Common myeloid progenitor, CD34-positive (primary cell): ENCODE measurements at regions not wholly inside any gene's neighbourhood (a gene's known extent, or its start where the extent isn't known, plus 50 kb on each side); places are given as distances from the start of the nearest gene placed in this dataset.

Source experiments
- CTCF ChIA-PET: fragments of 350-600 bp; sonication (Branson Sonifier 250); formaldehyde crosslinking; loops from one replicate; lab custom pipeline; 2021; ENCODE audit warnings: antibody characterized with exemption; lab: Charles Lee
- POLR2A ChIA-PET: fragments of 350-600 bp; sonication (Branson Sonifier 250); formaldehyde crosslinking; loops from one replicate; lab custom pipeline; 2021; ENCODE audit warnings: antibody characterized with exemption; lab: Charles Lee
- DNase-seq, 3 donors: peaks; one replicate each; pipeline versions ENCODE4 v3.0.0 to v3.0.0-alpha.2; 2013
- H3K27ac ChIP-seq, 2 experiments: 1 replicate in 1 of 2; 2 replicates in 1 of 2; pipeline ENCODE4 v1.7.0; 2013; ENCODE audit warnings: inconsistent platforms in 2 of 2, low read length in 2 of 2, mild to moderate bottlenecking in 2 of 2, low read depth in 1 of 2, moderate library complexity in 1 of 2; ENCODE audit not compliant: severe bottlenecking in 2 of 2, insufficient read depth in 1 of 2, poor library complexity in 1 of 2
- H3K27me3 ChIP-seq, 5 experiments: replicated peaks in 2 of 5; 1 replicate in 3 of 5; 2 replicates in 2 of 5; pipeline versions ENCODE4 v1.6.1 to v1.7.0; 2013; ENCODE audit warnings: low read length in 4 of 5, mild to moderate bottlenecking in 2 of 5, moderate library complexity in 2 of 5, inconsistent platforms in 1 of 5; ENCODE audit not compliant: insufficient read depth in 5 of 5, control insufficient read depth in 4 of 5
- H3K36me3 ChIP-seq, 4 experiments: 1 replicate in 2 of 4; 2 replicates in 2 of 4; pipeline versions ENCODE4 v1.6.1 to v1.7.0; 2013; ENCODE audit warnings: low read length in 3 of 4, control low read depth in 1 of 4, mild to moderate bottlenecking in 1 of 4; ENCODE audit not compliant: control insufficient read depth in 4 of 4, insufficient read depth in 4 of 4
- H3K4me1 ChIP-seq, 4 experiments: 1 replicate in 3 of 4; 2 replicates in 1 of 4; pipeline versions ENCODE4 v1.6.1 to v1.7.1; 2013; ENCODE audit warnings: low read length in 3 of 4, mild to moderate bottlenecking in 3 of 4, control low read depth in 1 of 4, inconsistent platforms in 1 of 4, moderate library complexity in 1 of 4; ENCODE audit not compliant: control insufficient read depth in 4 of 4, insufficient read depth in 4 of 4; ENCODE audit errors: control extremely low read depth in 1 of 4
- H3K4me3 ChIP-seq, 7 experiments: 1 replicate in 4 of 7; 2 replicates in 3 of 7; pipeline versions ENCODE4 v1.5.1 to v1.7.0; 2013; ENCODE audit warnings: mild to moderate bottlenecking in 7 of 7, low read length in 6 of 7, moderate library complexity in 6 of 7, inconsistent platforms in 2 of 7, low read depth in 2 of 7, control low read depth in 1 of 7; ENCODE audit not compliant: insufficient read depth in 4 of 7, control insufficient read depth in 1 of 7; ENCODE audit errors: extremely low read depth in 1 of 7
- H3K9me3 ChIP-seq, 5 experiments: 1 replicate in 4 of 5; 2 replicates in 1 of 5; pipeline versions ENCODE4 v1.6.1 to v1.7.1; 2013; ENCODE audit warnings: low read length in 4 of 5, mild to moderate bottlenecking in 2 of 5, inconsistent platforms in 1 of 5, low read depth in 1 of 5, moderate library complexity in 1 of 5; ENCODE audit not compliant: control insufficient read depth in 4 of 5, insufficient read depth in 2 of 5; ENCODE audit errors: control extremely low read depth in 1 of 5
- WGBS: methylation state at CpG from one replicate; pipeline ENCODE4 v1.1.5; 2013; ENCODE audit not compliant: insufficient coverage; 5-methylcytosine and 5-hydroxymethylcytosine counted together

- POLR2A ChIA-PET, result no interaction called here
- no peak for DNase-seq
- Histone ChIP-seq H3K27me3 (no peaks in the 10 kb centered on the region), H3K27ac (no peak overlapping the region), H3K4me1 (peaks cover 0 to 8% (median 7%) of the 10 kb centered on the region in 4 experiments), H3K9me3 (no peaks in the 10 kb centered on the region), H3K36me3 (no peaks in the 10 kb centered on the region), H3K4me3 (no peak overlapping the region)
- 96% methylated on average over 5 of the region's 5 CpGs for WGBS
- CTCF ChIA-PET, result no interaction called here
Measured at GRCh38 chr1:82220754-82221153, 420.0 kb downstream of the ADGRL2 start.

DNA sequence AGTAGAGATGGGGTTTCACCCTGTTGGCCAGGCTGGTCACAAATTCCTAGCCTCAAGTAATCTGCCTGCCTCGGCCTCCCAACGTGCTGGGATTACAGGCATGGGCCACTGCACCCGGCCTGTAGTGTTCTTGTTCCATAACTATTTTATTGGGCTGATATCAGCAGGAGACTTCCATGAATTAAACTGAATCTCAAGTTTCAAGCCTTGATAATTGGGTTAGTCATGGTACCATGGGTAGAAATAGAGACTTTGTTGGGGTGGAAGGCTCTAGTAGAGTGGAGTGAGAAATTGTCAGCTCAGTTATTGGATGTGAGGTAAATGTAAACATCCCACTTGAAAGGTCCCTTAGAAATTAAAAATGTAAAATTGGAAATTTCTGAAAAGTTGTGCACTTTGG, 419.1 kb downstream of the ADGRL2 start:
- no peak for DNase-seq
- H3K9me3 ChIP-seq, result no peaks in the 10 kb centered on the region
- H3K27ac ChIP-seq, result no peak overlapping the region
- ChIA-PET CTCF (no interaction called here), POLR2A (no interaction called here)
- H3K4me3 ChIP-seq, result no peak overlapping the region
- no peaks in the 10 kb centered on the region for H3K36me3 ChIP-seq
- H3K4me1 ChIP-seq, result no peaks in the 10 kb centered on the region
- 100% methylated on average over 3 of the region's 3 CpGs for WGBS
- H3K27me3 ChIP-seq, result no peaks in the 10 kb centered on the region

DNA sequence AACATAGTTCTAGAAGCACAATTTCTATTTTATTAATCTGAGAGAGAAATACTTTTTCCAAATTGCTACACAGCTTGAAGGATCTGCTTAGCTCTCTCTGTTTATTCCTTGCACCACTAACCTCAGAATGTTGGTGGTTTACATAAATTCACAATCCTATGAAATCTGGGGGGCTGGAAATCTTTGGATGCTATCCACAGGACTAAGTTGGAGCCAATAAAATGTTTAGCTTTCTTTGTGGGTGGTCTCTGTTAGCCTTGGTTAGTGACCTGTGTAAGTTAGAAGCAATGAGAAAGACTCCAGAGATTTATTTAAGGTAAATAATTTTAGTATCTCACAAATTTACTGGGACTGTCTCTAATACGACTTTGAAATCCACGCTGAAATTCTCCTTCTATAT, 418.1 kb downstream of the ADGRL2 start:
- Histone ChIP-seq H3K27me3 (no peaks in the 10 kb centered on the region), H3K27ac (no peak overlapping the region), H3K4me1 (no peaks in the 10 kb centered on the region), H3K9me3 (no peaks in the 10 kb centered on the region), H3K36me3 (no peaks in the 10 kb centered on the region), H3K4me3 (no peak overlapping the region)
- CTCF ChIA-PET, result interaction anchor here (0.9 kb wide), 1 partner anchor 223 kb away, joined by 4 read pairs; no protein-coding TSS in a partner anchor
- no peak for DNase-seq
- POLR2A ChIA-PET, result no interaction called here
- 100% methylated on average over 2 of the region's 2 CpGs for WGBS

- H3K36me3 ChIP-seq, result no peaks in the 10 kb centered on the region
- ChIA-PET CTCF (no interaction called here), POLR2A (no interaction called here)
- no peaks in the 10 kb centered on the region for H3K27me3 ChIP-seq
- H3K9me3 ChIP-seq, result no peaks in the 10 kb centered on the region
- H3K4me3 ChIP-seq, result no peak overlapping the region
- whole genome bisulfite sequencing, result no CpG with 5 or more reads among the region's 2 CpGs
- DNase-seq, result no peak
- H3K27ac ChIP-seq, result no peak overlapping the region
- no peaks in the 10 kb centered on the region for H3K4me1 ChIP-seq
Measured at GRCh38 chr1:82215853-82216175, 415.1 kb downstream of the ADGRL2 start.

GRCh38 chr1:82215056-82215852, 414.5 kb downstream of the ADGRL2 start:
- Histone ChIP-seq H3K27me3 (no peaks in the 10 kb centered on the region), H3K36me3 (no peaks in the 10 kb centered on the region), H3K27ac (no peak overlapping the region), H3K4me3 (no peak overlapping the region), H3K9me3 (no peaks in the 10 kb centered on the region), H3K4me1 (no peaks in the 10 kb centered on the region)
- no peak for DNase-seq
- ChIA-PET CTCF (no interaction called here), POLR2A (no interaction called here)
- 97% methylated on average over 9 of the region's 11 CpGs for WGBS

DNA sequence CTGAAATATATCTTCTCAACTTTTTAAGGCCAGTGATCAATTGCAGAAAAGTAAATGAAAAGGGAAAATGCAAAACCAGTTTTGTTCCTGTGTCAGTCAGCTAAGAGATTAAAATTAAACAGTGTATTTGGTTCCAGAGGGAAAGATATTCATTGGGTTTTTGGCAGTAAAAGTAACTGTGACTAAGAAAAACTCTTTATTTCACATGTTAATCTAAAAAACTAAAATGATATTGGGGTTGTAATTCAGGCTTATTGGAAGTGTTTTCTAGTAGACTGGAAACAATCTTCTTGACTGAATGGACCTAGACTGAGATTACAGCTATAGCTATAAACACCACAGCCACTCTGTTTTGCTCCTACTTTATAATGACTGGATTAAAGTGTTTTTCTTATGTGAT, 413.9 kb downstream of the ADGRL2 start:
- H3K4me1 ChIP-seq, result no peaks in the 10 kb centered on the region
- no peaks in the 10 kb centered on the region for H3K27me3 ChIP-seq
- no peaks in the 10 kb centered on the region for H3K36me3 ChIP-seq
- no peaks in the 10 kb centered on the region for H3K9me3 ChIP-seq
- H3K27ac ChIP-seq, result no peak overlapping the region
- no peak for DNase-seq
- CTCF ChIA-PET, result no interaction called here
- H3K4me3 ChIP-seq, result no peak overlapping the region
- POLR2A ChIA-PET, result no interaction called here

- CTCF ChIA-PET, result no interaction called here
- POLR2A ChIA-PET, result no interaction called here
Measured at GRCh38 chr1:82197606-82198005, 396.9 kb downstream of the ADGRL2 start.

More at GRCh38 chr1:82197606-82198005, 396.9 kb downstream of the ADGRL2 start:
- Histone ChIP-seq H3K4me3 (no peak overlapping the region), H3K27ac (no peak overlapping the region), H3K36me3 (no peaks in the 10 kb centered on the region), H3K27me3 (no peaks in the 10 kb centered on the region), H3K4me1 (no peaks in the 10 kb centered on the region), H3K9me3 (peaks cover 0 to 2% (median 0%) of the 10 kb centered on the region in 5 experiments)
- 100% methylated on average over 1 of the region's 3 CpGs for WGBS
- DNase-seq, result no peak
